ENCODE measurements at regions not wholly inside any gene's neighbourhood (a gene's known extent, or its start where the extent isn't known, plus 50 kb on each side); places are given as distances from the start of the nearest gene placed in this dataset.

GRCh38 chr4:157634057-157634456 is 413.5 kb downstream of the GRIA2 start:
- TF ChIP-seq POLR2AphosphoS5 (IDR thresholded peaks at IDR 0.05; ENCODE audit: low read depth) (no peak), CTCF (conservative IDR thresholded peaks at IDR 0.05; ENCODE audit: low read depth in 2 of 2) (no peak), EZH2phosphoT487 (IDR thresholded peaks at IDR 0.05; ENCODE audit: unreplicated experiment) (no peak), ZNF114 (CRISPR knock-in tag; IDR thresholded peaks at IDR 0.05) (no peak), ZNF462 (CRISPR knock-in tag; IDR thresholded peaks at IDR 0.05) (no peak), EZH2 (IDR thresholded peaks at IDR 0.05; ENCODE audit: low read depth, unreplicated experiment) (no peak), ZNF331 (CRISPR knock-in tag; IDR thresholded peaks at IDR 0.05; ENCODE audit: low read depth) (no peak), ETS1 (IDR thresholded peaks at IDR 0.05) (no peak), CREB1 (CRISPR knock-in tag; IDR thresholded peaks at IDR 0.05; ENCODE audit: low read depth) (no peak), REST (IDR thresholded peaks at IDR 0.05; ENCODE audit: unreplicated experiment) (no peak), JUNB (IDR thresholded peaks at IDR 0.05; ENCODE audit: unreplicated experiment) (no peak)
